ENCODE measurements at regions not wholly inside any gene's neighbourhood (a gene's known extent, or its start where the extent isn't known, plus 50 kb on each side); places are given as distances from the start of the nearest gene placed in this dataset.
"Not testable (repeated sequence)": the region's sequence is repeated elsewhere in the genome, so short reads cannot be mapped to it uniquely, and the experiment has no call there.

GRCh38 chr16:25443994-25444393 is 186.3 kb upstream of the ZKSCAN2 start:
- DNase-seq: no peak

GRCh38 chr16:25434064-25434463 is 176.4 kb upstream of the ZKSCAN2 start:
- no peak for DNase-seq

- no peak for DNase-seq
These were observed 175.7 kb upstream of the ZKSCAN2 start for GRCh38 chr16:25433388-25433787.

- DNase-seq: no peak
These were observed 173.8 kb upstream of the ZKSCAN2 start for GRCh38 chr16:25431472-25431871.

- DNase-seq: no peak
These were observed 169.2 kb upstream of the ZKSCAN2 start for GRCh38 chr16:25426829-25427228.

- DNase-seq: peak in 3 of 56 donors; percentile 0 to 3 (median 1)
These were observed 162.0 kb upstream of the ZKSCAN2 start for GRCh38 chr16:25419681-25420080.

- DNase-seq: no peak
These were observed 161.5 kb upstream of the ZKSCAN2 start for GRCh38 chr16:25419153-25419552.

GRCh38 chr16:25416002-25416401 is 158.4 kb upstream of the ZKSCAN2 start:
- DNase-seq: no peak

- no peak for DNase-seq
These were observed 156.3 kb upstream of the ZKSCAN2 start for GRCh38 chr16:25413975-25414374.

GRCh38 chr16:25413133-25413532 is 155.5 kb upstream of the ZKSCAN2 start:
- DNase-seq: no peak

- no peak for DNase-seq
These were observed 153.9 kb upstream of the ZKSCAN2 start for GRCh38 chr16:25411396-25412081.

- no peak for DNase-seq
These were observed 146.2 kb upstream of the ZKSCAN2 start for GRCh38 chr16:25403852-25404251.

- DNase-seq: no peak
These were observed 137.9 kb upstream of the ZKSCAN2 start for GRCh38 chr16:25395528-25395927.

- no peak for DNase-seq
These were observed 133.1 kb upstream of the ZKSCAN2 start for GRCh38 chr16:25390761-25391160.

GRCh38 chr16:25374556-25374955 is 116.9 kb upstream of the ZKSCAN2 start:
- no peak for DNase-seq

- DNase-seq: no peak
These were observed 115.1 kb upstream of the ZKSCAN2 start for GRCh38 chr16:25372716-25373115.

GRCh38 chr16:25371342-25371741 is 113.7 kb upstream of the ZKSCAN2 start:
- DNase-seq: no peak

- DNase-seq: no peak
These were observed 112.9 kb upstream of the ZKSCAN2 start for GRCh38 chr16:25370541-25370940.

GRCh38 chr16:25367773-25368524 is 110.3 kb upstream of the ZKSCAN2 start:
- DNase-seq: no peak

- peak in 1 of 56 donors; percentile 0 for DNase-seq
These were observed 108.4 kb upstream of the ZKSCAN2 start for GRCh38 chr16:25366078-25366477.

GRCh38 chr16:25359516-25359915 is 101.9 kb upstream of the ZKSCAN2 start:
- DNase-seq: not testable (repeated sequence)

GRCh38 chr16:25344006-25344405 is 86.4 kb upstream of the ZKSCAN2 start:
- no peak for DNase-seq

GRCh38 chr16:25340973-25341372 is 83.3 kb upstream of the ZKSCAN2 start:
- DNase-seq: no peak
